HG03342 (cell line): ENCODE measurements at regions not wholly inside any gene's neighbourhood (a gene's known extent, or its start where the extent isn't known, plus 50 kb on each side); places are given as distances from the start of the nearest gene placed in this dataset.
"Not testable (repeated sequence)": the region's sequence is repeated elsewhere in the genome, so short reads cannot be mapped to it uniquely, and the experiment has no call there.

Experiments
- ATAC-seq: cut with Tn5 transposase; IDR thresholded peaks from one replicate; pipeline ENCODE4 v1.9.1; 2021; ENCODE audit warnings: mild to moderate bottlenecking, moderate library complexity; ENCODE audit not compliant: unreplicated experiment

GRCh38 chr12:47610686-47611252 lies 95.1 kb downstream of the RPAP3 start:
- no peak for ATAC-seq

- ATAC-seq: no peak
Observed at GRCh38 chr12:47609806-47610205, 96.0 kb downstream of the RPAP3 start.

- not testable (repeated sequence) for ATAC-seq
Observed at GRCh38 chr12:47608671-47609070, 97.2 kb downstream of the RPAP3 start.

GRCh38 chr12:47604221-47604873 lies 101.5 kb downstream of the RPAP3 start:
- no peak for ATAC-seq

- ATAC-seq: no peak
Observed at GRCh38 chr12:47602949-47603558, 102.8 kb downstream of the RPAP3 start.

- ATAC-seq: no peak
Observed at GRCh38 chr12:47602325-47602724, 103.5 kb downstream of the RPAP3 start.

- ATAC-seq: no peak
Observed at GRCh38 chr12:47601071-47601470, 104.8 kb downstream of the RPAP3 start.

- no peak for ATAC-seq
Observed at GRCh38 chr12:47591795-47592194, 114.0 kb downstream of the RPAP3 start.

GRCh38 chr12:47591361-47591791 lies 114.5 kb downstream of the RPAP3 start:
- no peak for ATAC-seq

GRCh38 chr12:47590771-47591360 lies 115.0 kb downstream of the RPAP3 start:
- ATAC-seq: no peak

GRCh38 chr12:47586952-47587669 lies 118.7 kb downstream of the RPAP3 start:
- ATAC-seq: no peak

GRCh38 chr12:47585507-47585906 lies 120.3 kb downstream of the RPAP3 start:
- ATAC-seq: no peak

- ATAC-seq: no peak
Observed at GRCh38 chr12:47578836-47579235, 127.0 kb downstream of the RPAP3 start.

GRCh38 chr12:47577206-47577989 lies 128.4 kb downstream of the RPAP3 start:
- no peak for ATAC-seq

- ATAC-seq: no peak
Observed at GRCh38 chr12:47576289-47576945, 129.4 kb downstream of the RPAP3 start.

- ATAC-seq: no peak
Observed at GRCh38 chr12:47574252-47575021, 131.4 kb downstream of the RPAP3 start.

GRCh38 chr12:47573146-47573659 lies 132.6 kb downstream of the RPAP3 start:
- ATAC-seq: no peak

- ATAC-seq: no peak
Observed at GRCh38 chr12:47570151-47570550, 135.7 kb downstream of the RPAP3 start.

- no peak for ATAC-seq
Observed at GRCh38 chr12:47562201-47562600, 143.6 kb downstream of the RPAP3 start.
